ENCODE measurements at regions not wholly inside any gene's neighbourhood (a gene's known extent, or its start where the extent isn't known, plus 50 kb on each side); places are given as distances from the start of the nearest gene placed in this dataset.

GRCh38 chr5:149438711-149439132, 59.6 kb upstream of the IL17B start:
- TF ChIP-seq, protein P1, sequence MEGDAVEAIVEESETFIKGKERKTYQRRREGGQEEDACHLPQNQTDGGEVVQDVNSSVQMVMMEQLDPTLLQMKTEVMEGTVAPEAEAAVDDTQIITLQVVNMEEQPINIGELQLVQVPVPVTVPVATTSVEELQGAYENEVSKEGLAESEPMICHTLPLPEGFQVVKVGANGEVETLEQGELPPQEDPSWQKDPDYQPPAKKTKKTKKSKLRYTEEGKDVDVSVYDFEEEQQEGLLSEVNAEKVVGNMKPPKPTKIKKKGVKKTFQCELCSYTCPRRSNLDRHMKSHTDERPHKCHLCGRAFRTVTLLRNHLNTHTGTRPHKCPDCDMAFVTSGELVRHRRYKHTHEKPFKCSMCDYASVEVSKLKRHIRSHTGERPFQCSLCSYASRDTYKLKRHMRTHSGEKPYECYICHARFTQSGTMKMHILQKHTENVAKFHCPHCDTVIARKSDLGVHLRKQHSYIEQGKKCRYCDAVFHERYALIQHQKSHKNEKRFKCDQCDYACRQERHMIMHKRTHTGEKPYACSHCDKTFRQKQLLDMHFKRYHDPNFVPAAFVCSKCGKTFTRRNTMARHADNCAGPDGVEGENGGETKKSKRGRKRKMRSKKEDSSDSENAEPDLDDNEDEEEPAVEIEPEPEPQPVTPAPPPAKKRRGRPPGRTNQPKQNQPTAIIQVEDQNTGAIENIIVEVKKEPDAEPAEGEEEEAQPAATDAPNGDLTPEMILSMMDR (conservative IDR thresholded peaks at IDR 0.05; ENCODE audit: low read length) = no peak
- no peak for TF ChIP-seq EZH2phosphoT487 (IDR thresholded peaks at IDR 0.05; ENCODE audit: borderline replicate concordance)
